Spleen (tissue), 11 donors: ENCODE measurements at regions not wholly inside any gene's neighbourhood (a gene's known extent, or its start where the extent isn't known, plus 50 kb on each side); places are given as distances from the start of the nearest gene placed in this dataset.
"Not testable (repeated sequence)": the region's sequence is repeated elsewhere in the genome, so short reads cannot be mapped to it uniquely, and the experiment has no call there.

Source experiments
- DNase-seq: peaks from one replicate; pipeline ENCODE4 v3.0.0-alpha.2; 2020
- H3K27ac ChIP-seq, 8 donors: fragments of 200-600 bp; sonication (generic) in 7 of 8; 1 replicate in 4 of 8; 2 replicates in 4 of 8; pipeline versions ENCODE4 v1.5.0 to v1.8.0; 2016 to 2021; ENCODE audit warnings: inconsistent platforms in 4 of 8, mild to moderate bottlenecking in 4 of 8, moderate library complexity in 1 of 8
- H3K27me3 ChIP-seq, 7 donors: fragments of 200-600 bp; sonication (generic) in 6 of 7; replicated peaks in 1 of 7; 1 replicate in 4 of 7; 2 replicates in 3 of 7; pipeline versions ENCODE4 v1.5.0 to v1.8.0; 2016 to 2021; ENCODE audit warnings: inconsistent platforms in 3 of 7, mild to moderate bottlenecking in 1 of 7
- H3K36me3 ChIP-seq, 6 donors: fragments of 200-600 bp; sonication (generic) in 5 of 6; 1 replicate in 4 of 6; 2 replicates in 2 of 6; pipeline versions ENCODE4 v1.5.0 to v1.8.0; 2016 to 2021; ENCODE audit warnings: inconsistent platforms in 2 of 6
- H3K4me1 ChIP-seq, 6 donors: fragments of 200-600 bp; sonication (generic) in 5 of 6; 1 replicate in 3 of 6; 2 replicates in 3 of 6; pipeline versions ENCODE4 v1.5.0 to v1.8.0; 2016 to 2021; ENCODE audit warnings: inconsistent platforms in 3 of 6
- H3K4me3 ChIP-seq, 8 donors: fragments of 200-600 bp; sonication (generic) in 7 of 8; 1 replicate in 4 of 8; 2 replicates in 4 of 8; pipeline versions ENCODE4 v1.5.0 to v1.8.0; 2016 to 2021; ENCODE audit warnings: inconsistent platforms in 4 of 8, mild to moderate bottlenecking in 4 of 8, moderate library complexity in 2 of 8
- H3K9me3 ChIP-seq, 8 donors: fragments of 200-600 bp; sonication (generic) in 7 of 8; 1 replicate in 4 of 8; 2 replicates in 4 of 8; pipeline versions ENCODE4 v1.5.0 to v1.8.0; 2016 to 2021; ENCODE audit warnings: inconsistent platforms in 4 of 8
- CTCF ChIP-seq, 11 experiments: fragments of 200-600 bp in 7 of 11; fragments of 450-650 bp in 4 of 11; sonication (generic) in 4 of 11; IDR thresholded peaks in 8 of 11; conservative IDR thresholded peaks in 3 of 11; 1 replicate in 7 of 11; 2 replicates in 4 of 11; pipeline versions ENCODE4 v1.4.0 to v1.8.0; 2016 to 2021; ENCODE audit warnings: antibody characterized with exemption in 11 of 11, inconsistent platforms in 4 of 11, mild to moderate bottlenecking in 1 of 11
- POLR2A ChIP-seq, 3 donors: fragments of 450-650 bp; IDR thresholded peaks; one replicate each; pipeline ENCODE4 v1.5.1; 2017; ENCODE audit warnings: antibody characterized with exemption in 3 of 3, mild to moderate bottlenecking in 1 of 3
- POLR2AphosphoS5 ChIP-seq, 3 donors: sonication (generic); formaldehyde crosslinking; IDR thresholded peaks; one replicate each; pipeline ENCODE4 v1.5.1; 2017; ENCODE audit warnings: antibody characterized with exemption in 3 of 3
- WGBS, 5 donors: extraction: QIAGEN DNeasy Blood & Tissue Kit in 3 of 5; methylation state at CpG; one replicate each; pipeline versions ENCODE4 v1.1.5 to v1.1.7; 2013 to 2018; 5-methylcytosine and 5-hydroxymethylcytosine counted together
- intact Hi-C: fragments of 100-400 bp; cut with DNase I; formaldehyde crosslinking; loops from one replicate; pipeline ENCODE4 v1.15.0; 2023; ENCODE audit warnings: low total_unique reads
- donor health status: healthy with polysubstance abuse.
- donor health status: DM: no; HTN: no; CAD: no; lungs with moderate emphysema.
- donor health status: DM: no; HTN: no; CAD: no.
- donor health status: Bipolar disorder and iron deficiency.
- donor health status: healthy.
- donor health status: DM: no; HTN: no; CAD: no.
- donor health status: DM: yes; HTN: yes; CAD: no.

DNA sequence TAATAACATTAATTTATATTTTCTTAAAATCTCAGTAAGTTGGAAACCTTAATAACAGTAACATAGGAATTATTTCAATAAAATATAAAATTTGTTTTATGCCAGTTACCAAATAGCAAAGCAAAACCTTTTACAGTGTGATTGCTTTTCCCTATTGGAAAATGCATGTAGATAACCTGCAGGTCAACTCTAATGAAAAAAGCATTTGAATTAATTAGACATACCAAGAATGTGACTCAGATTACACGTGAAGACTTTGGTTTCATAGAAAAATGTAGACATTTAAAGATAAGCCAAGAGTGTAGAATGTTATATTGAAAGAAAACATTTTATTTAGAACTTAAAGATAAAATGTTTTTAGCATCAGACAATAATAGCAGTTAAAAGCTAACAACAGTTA, 888.1 kb downstream of the TMEM121 start:
- Histone ChIP-seq H3K27ac (no peak overlapping the region), H3K4me3 (no peak overlapping the region), H3K27me3 (peaks cover 0 to 3% (median 0%) of the 10 kb centered on the region in 7 donors), H3K36me3 (no peaks in the 10 kb centered on the region), H3K4me1 (no peaks in the 10 kb centered on the region), H3K9me3 (peaks cover 0 to 5% (median 0%) of the 10 kb centered on the region in 8 donors)
- DNase-seq, result no peak
- intact Hi-C loops, result no loop called here
- 26 to 58% (median 41%) methylated on average over 1 of the region's 1 CpG for WGBS, 5 donors
- no peak for TF ChIP-seq CTCF (IDR thresholded peaks at IDR 0.05 in 8 of 11, conservative IDR thresholded peaks at IDR 0.05 in 3 of 11)

- WGBS, 5 donors, result 68 to 78% (median 70%) methylated on average over 7 to 13 of the region's 13 CpGs
- intact Hi-C loops, result no loop called here
- Histone ChIP-seq H3K4me3 (no peak overlapping the region), H3K27me3 (peaks cover 0 to 9% (median 0%) of the 10 kb centered on the region in 7 donors), H3K27ac (no peak overlapping the region), H3K4me1 (no peaks in the 10 kb centered on the region), H3K9me3 (peaks cover 0 to 5% (median 0%) of the 10 kb centered on the region in 8 donors), H3K36me3 (no peaks in the 10 kb centered on the region)
- TF ChIP-seq CTCF (IDR thresholded peaks at IDR 0.05 in 8 of 11, conservative IDR thresholded peaks at IDR 0.05 in 3 of 11) (peak; percentile 5 to 74 (median 59)), POLR2A (IDR thresholded peaks at IDR 0.05) (no peak)
- DNase-seq, result peak; percentile 87
Observed at GRCh38 chr14:106417224-106418049, 891.1 kb downstream of the TMEM121 start.

- TF ChIP-seq POLR2AphosphoS5 (IDR thresholded peaks at IDR 0.05) (no peak), CTCF (IDR thresholded peaks at IDR 0.05 in 8 of 11, conservative IDR thresholded peaks at IDR 0.05 in 3 of 11) (no peak), POLR2A (IDR thresholded peaks at IDR 0.05) (no peak)
- no peak overlapping the region for H3K27ac ChIP-seq
- WGBS, 5 donors, result 36 to 49% (median 48%) methylated on average over 5 of the region's 5 CpGs
- peaks cover 0 to 5% (median 0%) of the 10 kb centered on the region in 8 donors for H3K9me3 ChIP-seq
- intact Hi-C loops, result no loop called here
- no peaks in the 10 kb centered on the region for H3K36me3 ChIP-seq
- no peak for DNase-seq
- H3K4me1 ChIP-seq, result no peaks in the 10 kb centered on the region
- H3K27me3 ChIP-seq, result peaks cover 0 to 11% (median 0%) of the 10 kb centered on the region in 7 donors
- H3K4me3 ChIP-seq, result no peak overlapping the region
Observed at GRCh38 chr14:106419376-106419965, 893.1 kb downstream of the TMEM121 start.

DNA sequence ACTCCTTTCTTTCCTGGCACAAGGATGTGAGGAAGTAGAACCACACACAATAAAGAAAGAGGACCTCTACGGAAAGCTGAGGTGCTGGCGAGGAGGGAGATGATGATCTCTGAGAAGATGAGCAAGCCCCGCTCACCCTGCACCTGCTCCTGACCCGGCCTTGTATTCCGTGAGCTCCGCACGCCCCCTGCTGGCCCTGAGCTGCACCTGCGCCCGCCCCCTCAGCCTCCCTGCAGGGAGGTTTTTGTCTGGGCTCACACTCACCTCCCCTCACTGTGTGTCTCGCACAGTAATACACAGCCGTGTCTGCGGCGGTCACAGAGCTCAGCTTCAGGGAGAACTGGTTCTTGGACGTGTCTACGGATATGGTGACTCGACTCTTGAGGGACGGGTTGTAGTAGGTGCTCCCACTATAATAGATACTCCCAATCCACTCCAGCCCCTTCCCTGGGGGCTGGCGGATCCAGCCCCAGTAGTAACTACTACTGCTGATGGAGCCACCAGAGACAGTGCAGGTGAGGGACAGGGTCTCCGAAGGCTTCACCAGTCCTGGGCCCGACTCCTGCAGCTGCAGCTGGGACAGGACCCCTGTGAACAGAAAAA, 895.1 kb downstream of the TMEM121 start:
- peaks cover 0 to 21% (median 0%) of the 10 kb centered on the region in 7 donors for H3K27me3 ChIP-seq
- H3K36me3 ChIP-seq, H3K9me3 ChIP-seq, H3K4me3 ChIP-seq, H3K27ac ChIP-seq, intact Hi-C loops, H3K4me1 ChIP-seq: not testable (repeated sequence)
- WGBS, 5 donors, result 28 to 44% (median 32%) methylated on average over 10 to 20 of the region's 20 CpGs
- DNase-seq, result peak; percentile 82
- TF ChIP-seq CTCF (IDR thresholded peaks at IDR 0.05 in 8 of 11, conservative IDR thresholded peaks at IDR 0.05 in 3 of 11), result peak; percentile 14 to 84 (median 61)
